ENCODE measurements at regions not wholly inside any gene's neighbourhood (a gene's known extent, or its start where the extent isn't known, plus 50 kb on each side); places are given as distances from the start of the nearest gene placed in this dataset.

- no peak for TF ChIP-seq CTCF (IDR thresholded peaks at IDR 0.05)
- no peak for TF ChIP-seq POLR2A (IDR thresholded peaks at IDR 0.05)
Observed at GRCh38 chrX:42710452-42710851, 67.5 kb downstream of the PPP1R2C start.
